A549 (cell line): ENCODE measurements at regions not wholly inside any gene's neighbourhood (a gene's known extent, or its start where the extent isn't known, plus 50 kb on each side); places are given as distances from the start of the nearest gene placed in this dataset.

Experiments
- CEBPB ChIP-seq, 2 experiments: fragments of >200 bp in 1 of 2; sonication (Bioruptor Twin) in 1 of 2; formaldehyde crosslinking in 1 of 2; IDR thresholded peaks; 2 replicates each; pipeline ENCODE4 v1.6.1; 2012 to 2016
- CTCF ChIP-seq: fragments of >200 bp; sonication (Bioruptor Twin); formaldehyde crosslinking; IDR thresholded peaks from 3 replicates; pipeline ENCODE4 v1.5.1; 2016
- JUN ChIP-seq, 2 experiments: fragments of >200 bp; sonication (Bioruptor Twin); formaldehyde crosslinking; IDR thresholded peaks; 2 replicates in 1 of 2; 3 replicates in 1 of 2; pipeline ENCODE4 v1.6.1; 2016 to 2017
- JUNB ChIP-seq: fragments of >200 bp; sonication (Bioruptor Twin); formaldehyde crosslinking; IDR thresholded peaks from 2 replicates; pipeline ENCODE4 v1.6.1; 2016
- KDM5A ChIP-seq: fragments of 200-600 bp; sonication (generic); IDR thresholded peaks from 2 replicates; pipeline ENCODE4 v1.6.1; 2016; ENCODE audit warnings: antibody characterized with exemption, mild to moderate bottlenecking
- MAX ChIP-seq: IDR thresholded peaks from 2 replicates; pipeline ENCODE4 v1.6.1; 2012
- MAZ ChIP-seq: fragments of 150-350 bp; IDR thresholded peaks from 2 replicates; pipeline ENCODE4 v1.6.1; 2014; ENCODE audit warnings: antibody characterized with exemption, low read depth, low read length, borderline replicate concordance
- RAD21 ChIP-seq, 2 experiments: fragments of >200 bp in 1 of 2; sonication (Bioruptor Twin) in 1 of 2; formaldehyde crosslinking in 1 of 2; IDR thresholded peaks in 1 of 2; conservative IDR thresholded peaks in 1 of 2; 2 replicates in 1 of 2; 3 replicates in 1 of 2; pipeline ENCODE4 v1.6.1; 2012 to 2018; ENCODE audit warnings: inconsistent platforms in 1 of 2
- RNF2 ChIP-seq: fragments of 200-600 bp; sonication (generic); IDR thresholded peaks from 2 replicates; pipeline ENCODE4 v1.6.1; 2016; ENCODE audit warnings: low read depth, mild to moderate bottlenecking, antibody characterized with exemption, moderate library complexity, borderline replicate concordance
- ZFP36 ChIP-seq: fragments of 450-650 bp; IDR thresholded peaks from 2 replicates; pipeline ENCODE4 v1.6.1; 2014; ENCODE audit warnings: borderline replicate concordance; ENCODE audit not compliant: partially characterized antibody

GRCh38 chr11:22976146-22976545 lies 115.9 kb upstream of the CCDC179 start:
- no peak for TF ChIP-seq JUN (IDR thresholded peaks at IDR 0.05)
- no peak for TF ChIP-seq MAZ
- TF ChIP-seq CTCF, result no peak
- no peak for TF ChIP-seq JUNB
- peak in 1 of 2 experiments; percentile 26; a peak in 1 of 4 replicates for TF ChIP-seq CEBPB (IDR thresholded peaks at IDR 0.05)
- TF ChIP-seq RAD21 (conservative IDR thresholded peaks at IDR 0.05 in 1 of 2, IDR thresholded peaks at IDR 0.05 in 1 of 2), result no peak
- no peak for TF ChIP-seq KDM5A
- TF ChIP-seq ZFP36, result no peak
- no peak for TF ChIP-seq MAX
- no peak for TF ChIP-seq RNF2
